Tibial nerve (tissue), 4 donors: ENCODE measurements at regions not wholly inside any gene's neighbourhood (a gene's known extent, or its start where the extent isn't known, plus 50 kb on each side); places are given as distances from the start of the nearest gene placed in this dataset.
A peak's percentile ranks its signal among the peaks of the same experiment; 100 is the strongest.
"Not testable (repeated sequence)": the region's sequence is repeated elsewhere in the genome, so short reads cannot be mapped to it uniquely, and the experiment has no call there.

ENCODE experiments used
- DNase-seq, 2 donors: peaks; one replicate each; pipeline ENCODE4 v3.0.0-alpha.2; 2019; ENCODE audit warnings: low spot score in 2 of 2
- H3K27ac ChIP-seq, 4 donors: fragments of 200-600 bp; sonication (generic) in 3 of 4; one replicate each; pipeline ENCODE4 v1.5.1; 2017 to 2019; ENCODE audit warnings: mild to moderate bottlenecking in 1 of 4
- H3K27me3 ChIP-seq, 2 donors: fragments of 200-600 bp; sonication (generic) in 1 of 2; one replicate each; pipeline versions ENCODE4 v1.5.1 to v1.6.0; 2017 to 2019
- H3K36me3 ChIP-seq, 3 donors: fragments of 200-600 bp; sonication (generic); one replicate each; pipeline ENCODE4 v1.5.1; 2018 to 2019
- H3K4me1 ChIP-seq, 4 donors: fragments of 200-600 bp; sonication (generic) in 3 of 4; one replicate each; pipeline ENCODE4 v1.5.1; 2017 to 2019
- H3K4me3 ChIP-seq, 4 donors: fragments of 200-600 bp; sonication (generic) in 3 of 4; one replicate each; pipeline ENCODE4 v1.5.1; 2017 to 2019; ENCODE audit warnings: mild to moderate bottlenecking in 1 of 4, moderate library complexity in 1 of 4
- H3K9me3 ChIP-seq, 4 donors: fragments of 200-600 bp; sonication (generic) in 3 of 4; one replicate each; pipeline ENCODE4 v1.5.1; 2017 to 2019
- CTCF ChIP-seq, 5 experiments: fragments of 200-600 bp in 3 of 5; fragments of 450-650 bp in 2 of 5; sonication (generic) in 3 of 5; IDR thresholded peaks; one replicate each; pipeline ENCODE4 v1.5.1; 2016 to 2019; ENCODE audit warnings: antibody characterized with exemption in 5 of 5, mild to moderate bottlenecking in 3 of 5, moderate library complexity in 2 of 5
- EP300 ChIP-seq, 2 donors: sonication (generic); formaldehyde crosslinking; IDR thresholded peaks; one replicate each; pipeline ENCODE4 v1.6.1; 2017; ENCODE audit warnings: antibody characterized with exemption in 2 of 2, mild to moderate bottlenecking in 1 of 2
- POLR2A ChIP-seq, 2 donors: fragments of 450-650 bp; IDR thresholded peaks; one replicate each; pipeline ENCODE4 v1.6.1; 2017; ENCODE audit warnings: antibody characterized with exemption in 2 of 2, mild to moderate bottlenecking in 2 of 2, moderate library complexity in 2 of 2
- WGBS, 2 donors: methylation state at CpG; one replicate each; pipeline ENCODE4 v1.1.5; 2018; 5-methylcytosine and 5-hydroxymethylcytosine counted together

DNA sequence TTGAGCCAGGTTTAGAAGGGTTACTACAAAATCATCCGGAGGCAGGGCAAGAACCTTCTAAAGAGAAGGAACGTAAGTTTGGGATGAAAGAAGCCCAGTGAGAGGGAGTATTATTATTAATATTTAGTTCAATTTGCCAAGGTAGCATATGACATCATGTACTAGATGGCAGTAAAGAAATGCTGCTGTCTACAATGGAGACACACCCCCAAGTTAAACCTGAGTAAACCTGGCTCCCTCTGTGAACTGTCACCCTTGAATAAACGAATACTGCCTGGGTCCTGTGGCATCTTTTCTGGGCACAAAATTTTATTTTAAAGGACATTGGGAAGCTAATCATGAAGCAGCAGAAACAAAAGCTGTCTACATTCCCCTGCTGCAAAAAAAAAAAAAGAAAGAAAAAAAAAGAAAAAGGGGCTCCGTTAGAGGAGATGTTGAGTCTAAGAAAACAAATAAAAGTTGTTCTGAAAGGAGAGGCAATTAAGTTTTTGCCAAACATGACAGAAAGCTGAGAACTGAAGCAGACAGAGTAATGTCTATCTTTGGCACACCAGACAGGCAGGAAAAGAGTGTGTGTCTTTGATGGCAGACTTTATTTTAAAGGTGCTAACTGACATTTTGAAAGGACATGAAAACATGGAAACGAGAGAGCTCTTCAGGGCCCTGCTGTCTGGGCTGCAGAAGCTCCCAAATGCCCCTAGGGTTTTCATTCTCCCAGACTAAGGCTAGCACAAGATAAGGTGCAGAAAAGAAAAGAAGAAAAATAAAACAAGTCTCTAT, 557.7 kb upstream of the CHAC2 start:
- Histone ChIP-seq H3K27me3 (no peaks in the 10 kb centered on the region), H3K4me3 (no peak overlapping the region), H3K27ac (no peak overlapping the region), H3K4me1 (peaks cover 0 to 8% (median 0%) of the 10 kb centered on the region in 4 donors), H3K36me3 (no peaks in the 10 kb centered on the region), H3K9me3 (peaks cover 0 to 6% (median 0%) of the 10 kb centered on the region in 4 donors)
- TF ChIP-seq CTCF (IDR thresholded peaks at IDR 0.05): no peak
- no peak for TF ChIP-seq EP300 (IDR thresholded peaks at IDR 0.05)
- no peak for TF ChIP-seq POLR2A (IDR thresholded peaks at IDR 0.05)
- 44 to 46% methylated on average over 5 of the region's 5 CpGs for WGBS, 2 donors
- no peak for DNase-seq

GRCh38 chr2:53208815-53209214, 558.8 kb upstream of the CHAC2 start:
- H3K27ac ChIP-seq: no peak overlapping the region
- TF ChIP-seq CTCF (IDR thresholded peaks at IDR 0.05) (no peak), POLR2A (IDR thresholded peaks at IDR 0.05) (no peak), EP300 (IDR thresholded peaks at IDR 0.05) (no peak)
- no peaks in the 10 kb centered on the region for H3K27me3 ChIP-seq
- H3K4me1 ChIP-seq: peaks cover 0 to 8% (median 0%) of the 10 kb centered on the region in 4 donors
- H3K4me3 ChIP-seq: no peak overlapping the region
- 82 to 84% methylated on average over 4 of the region's 4 CpGs for WGBS, 2 donors
- no peaks in the 10 kb centered on the region for H3K36me3 ChIP-seq
- H3K9me3 ChIP-seq: no peaks in the 10 kb centered on the region
- no peak for DNase-seq

DNA sequence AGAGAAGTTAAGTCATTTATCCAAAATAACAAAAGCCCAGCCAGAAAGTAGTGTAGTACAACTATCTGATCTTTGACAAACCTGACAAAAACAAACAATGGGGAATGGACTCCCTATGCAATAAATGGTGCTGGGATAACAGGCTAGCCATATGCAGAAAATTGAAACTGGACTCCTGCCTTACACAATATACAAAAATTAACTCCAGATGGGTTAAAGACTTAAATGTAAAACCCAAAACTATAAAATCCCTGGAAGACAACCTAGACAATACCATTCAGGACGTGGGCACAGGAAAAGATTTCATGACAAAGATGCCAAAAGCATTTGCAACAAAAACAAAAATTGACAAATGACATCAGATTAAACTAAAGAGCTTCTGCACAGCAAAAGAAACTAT, 561.4 kb upstream of the CHAC2 start:
- not testable (repeated sequence) for H3K36me3 ChIP-seq, H3K4me1 ChIP-seq, H3K27me3 ChIP-seq, H3K4me3 ChIP-seq, H3K9me3 ChIP-seq, DNase-seq, H3K27ac ChIP-seq
- 48 to 64% methylated on average over 1 of the region's 1 CpG for WGBS, 2 donors

- H3K4me3 ChIP-seq: no peak overlapping the region
- TF ChIP-seq EP300 (IDR thresholded peaks at IDR 0.05): no peak
- TF ChIP-seq CTCF (IDR thresholded peaks at IDR 0.05): no peak
- no peaks in the 10 kb centered on the region for H3K4me1 ChIP-seq
- no peak overlapping the region for H3K27ac ChIP-seq
- no peaks in the 10 kb centered on the region for H3K36me3 ChIP-seq
- DNase-seq: peak in 1 of 2 donors; percentile 13
- H3K27me3 ChIP-seq: no peaks in the 10 kb centered on the region
- H3K9me3 ChIP-seq: no peaks in the 10 kb centered on the region
- WGBS, 2 donors: 20 to 22% methylated on average over 3 of the region's 3 CpGs
Measured at GRCh38 chr2:53202063-53202462, 565.5 kb upstream of the CHAC2 start.

DNA sequence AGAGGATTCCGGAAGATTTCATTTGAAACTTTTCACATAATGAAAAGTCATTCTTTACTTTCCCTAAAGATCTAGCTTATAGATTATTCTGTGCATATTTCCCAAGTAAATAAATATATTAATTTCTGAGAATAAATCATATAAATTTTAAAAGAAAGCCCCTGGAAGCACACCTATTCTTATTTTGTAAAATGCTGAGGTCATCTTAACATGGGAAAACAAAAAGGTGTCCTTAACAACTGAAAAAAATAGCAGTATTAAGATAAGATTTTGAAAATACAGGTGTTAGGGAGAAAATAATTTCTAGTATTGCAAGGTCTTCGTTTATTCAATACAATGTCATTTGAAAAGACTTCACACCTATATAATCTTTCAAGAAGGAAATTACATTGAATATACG, 567.5 kb upstream of the CHAC2 start:
- Histone ChIP-seq H3K36me3 (no peaks in the 10 kb centered on the region), H3K9me3 (no peaks in the 10 kb centered on the region), H3K4me3 (no peak overlapping the region), H3K27ac (no peak overlapping the region), H3K4me1 (no peaks in the 10 kb centered on the region), H3K27me3 (no peaks in the 10 kb centered on the region)
- TF ChIP-seq EP300 (IDR thresholded peaks at IDR 0.05) (no peak), POLR2A (IDR thresholded peaks at IDR 0.05) (no peak), CTCF (IDR thresholded peaks at IDR 0.05) (no peak)
- DNase-seq: no peak
- 91 to 95% methylated on average over 3 of the region's 3 CpGs for WGBS, 2 donors
